Panc1 (cell line): ENCODE measurements at regions not wholly inside any gene's neighbourhood (a gene's known extent, or its start where the extent isn't known, plus 50 kb on each side); places are given as distances from the start of the nearest gene placed in this dataset.

Experiments
- ATAC-seq: fragments of 200-7000 bp; cut with Tn5 transposase; 2 replicates; pipeline ENCODE4 v1.9.1; 2020; ENCODE audit warnings: mild to moderate bottlenecking, moderate library complexity
- BruUV-seq: library from RNA; stranded (reverse); fragments of 400-500 nt; replicated peaks from 2 replicates; lab custom pipeline; 2021; lab: Mats Ljungman, UMichigan
- CTCF ChIA-PET: fragments of 300-600 bp; sonication (Branson Sonifier 250); formaldehyde crosslinking; loops from one replicate; lab custom pipeline; 2022; ENCODE audit warnings: antibody characterized with exemption; lab: Charles Lee
- POLR2A ChIA-PET: fragments of 300-600 bp; sonication (Branson Sonifier 250); formaldehyde crosslinking; loops from one replicate; lab custom pipeline; 2022; ENCODE audit warnings: antibody characterized with exemption; lab: Charles Lee
- DNase-seq: peaks from one replicate; pipeline ENCODE4 v3.0.0-alpha.2; 2010; ENCODE audit warnings: low read depth, low spot score
- H3K27ac ChIP-seq: 2 replicates; pipeline ENCODE4 v1.5.1; 2011; ENCODE audit warnings: mild to moderate bottlenecking, low read length, inconsistent platforms
- H3K27me3 ChIP-seq: fragments of 200-500 bp; sonication (Bioruptor generic); 2 replicates; pipeline ENCODE4 v1.6.0; 2014; ENCODE audit warnings: low read length, inconsistent platforms; ENCODE audit not compliant: control insufficient read depth, insufficient read depth
- H3K36me3 ChIP-seq: fragments of 200-500 bp; sonication (Bioruptor generic); 2 replicates; pipeline ENCODE4 v1.5.1; 2014; ENCODE audit warnings: inconsistent platforms, mild to moderate bottlenecking, low read length, moderate library complexity; ENCODE audit not compliant: control insufficient read depth, insufficient read depth
- H3K4me1 ChIP-seq: 2 replicates; pipeline ENCODE4 v1.5.1; 2011; ENCODE audit warnings: inconsistent platforms, mild to moderate bottlenecking, low read length, moderate library complexity; ENCODE audit not compliant: control insufficient read depth, insufficient read depth
- H3K4me3 ChIP-seq, 2 experiments: 2 replicates each; pipeline ENCODE4 v1.5.1; 2011 to 2012; ENCODE audit warnings: low read depth in 2 of 2, low read length in 2 of 2, mild to moderate bottlenecking in 2 of 2, inconsistent platforms in 1 of 2, moderate library complexity in 1 of 2
- H3K9me3 ChIP-seq: fragments of 200-500 bp; sonication (Bioruptor generic); 2 replicates; pipeline ENCODE4 v1.5.1; 2014; ENCODE audit warnings: low read depth, mild to moderate bottlenecking, inconsistent platforms, low read length, moderate library complexity; ENCODE audit not compliant: control insufficient read depth, insufficient read depth
- POLR2AphosphoS5 ChIP-seq: IDR thresholded peaks from 2 replicates; pipeline ENCODE4 v1.6.1; 2012; ENCODE audit warnings: mild to moderate bottlenecking, low read depth, low read length, moderate library complexity
- SIN3A ChIP-seq: IDR thresholded peaks from 2 replicates; pipeline ENCODE4 v1.6.1; 2012; ENCODE audit warnings: low read depth, mild to moderate bottlenecking, low read length, moderate library complexity, borderline replicate concordance; ENCODE audit not compliant: insufficient read depth
- TCF7L2 ChIP-seq: IDR thresholded peaks from 2 replicates; pipeline ENCODE4 v1.6.1; 2011; ENCODE audit warnings: mild to moderate bottlenecking, low read depth, low read length, inconsistent platforms
- in situ Hi-C: cut with HindIII; loops from 2 replicates; pipeline ENCODE4 v1.10.0; 2016; ENCODE audit warnings: low sequenced_read_pairs, low pct_unique_long_range_greater_than_20kb
- intact Hi-C: fragments of 100-400 bp; cut with micrococcal nuclease; formaldehyde crosslinking; loops from one replicate; pipeline ENCODE4 v1.10.0; 2022; ENCODE audit not compliant: unreplicated experiment
- TF ChIP-seq, protein P1 (sequence below): fragments of 450-650 bp; IDR thresholded peaks from 2 replicates; pipeline ENCODE4 v1.5.1; 2017; ENCODE audit warnings: mild to moderate bottlenecking
- TF ChIP-seq, protein P2 (sequence below), 2 experiments: IDR thresholded peaks; 2 replicates each; pipeline ENCODE4 v1.6.1; 2011 to 2012; ENCODE audit warnings: low read depth in 2 of 2, control low read depth in 1 of 2, low read length in 1 of 2, mild to moderate bottlenecking in 1 of 2, moderate library complexity in 1 of 2; ENCODE audit not compliant: insufficient read depth in 1 of 2

DNA sequence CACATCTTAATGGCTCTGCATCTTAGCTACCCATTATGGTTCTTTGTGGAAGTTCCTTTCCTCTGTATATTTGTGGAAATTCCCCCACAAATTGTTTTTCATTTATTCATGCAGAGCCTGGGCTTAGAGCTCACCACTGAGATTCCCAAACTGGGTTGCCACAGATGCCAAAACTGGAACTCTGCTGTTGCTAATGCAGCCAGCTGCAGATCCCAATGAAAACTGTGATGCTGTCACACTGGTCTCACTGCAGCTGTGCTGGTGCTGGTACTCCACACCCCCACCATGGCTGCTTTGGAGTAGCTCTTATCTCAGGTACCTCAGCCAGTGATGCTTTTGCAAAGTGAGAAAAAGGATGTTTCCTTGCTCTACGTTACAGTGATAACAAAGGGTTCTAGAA is 87.7 kb downstream of the DCK start:
- ChIA-PET POLR2A (no interaction called here), CTCF (no interaction called here)
- Histone ChIP-seq H3K9me3 (no peaks in the 10 kb centered on the region), H3K36me3 (no peaks in the 10 kb centered on the region), H3K27ac (no peak overlapping the region), H3K27me3 (no peaks in the 10 kb centered on the region), H3K4me1 (no peaks in the 10 kb centered on the region), H3K4me3 (no peak overlapping the region)
- ATAC-seq = no peak
- DNase-seq = no peak
- TF ChIP-seq POLR2AphosphoS5 (no peak), SIN3A (no peak), TCF7L2 (no peak)
- TF ChIP-seq, protein P1, sequence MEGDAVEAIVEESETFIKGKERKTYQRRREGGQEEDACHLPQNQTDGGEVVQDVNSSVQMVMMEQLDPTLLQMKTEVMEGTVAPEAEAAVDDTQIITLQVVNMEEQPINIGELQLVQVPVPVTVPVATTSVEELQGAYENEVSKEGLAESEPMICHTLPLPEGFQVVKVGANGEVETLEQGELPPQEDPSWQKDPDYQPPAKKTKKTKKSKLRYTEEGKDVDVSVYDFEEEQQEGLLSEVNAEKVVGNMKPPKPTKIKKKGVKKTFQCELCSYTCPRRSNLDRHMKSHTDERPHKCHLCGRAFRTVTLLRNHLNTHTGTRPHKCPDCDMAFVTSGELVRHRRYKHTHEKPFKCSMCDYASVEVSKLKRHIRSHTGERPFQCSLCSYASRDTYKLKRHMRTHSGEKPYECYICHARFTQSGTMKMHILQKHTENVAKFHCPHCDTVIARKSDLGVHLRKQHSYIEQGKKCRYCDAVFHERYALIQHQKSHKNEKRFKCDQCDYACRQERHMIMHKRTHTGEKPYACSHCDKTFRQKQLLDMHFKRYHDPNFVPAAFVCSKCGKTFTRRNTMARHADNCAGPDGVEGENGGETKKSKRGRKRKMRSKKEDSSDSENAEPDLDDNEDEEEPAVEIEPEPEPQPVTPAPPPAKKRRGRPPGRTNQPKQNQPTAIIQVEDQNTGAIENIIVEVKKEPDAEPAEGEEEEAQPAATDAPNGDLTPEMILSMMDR = no peak
- TF ChIP-seq, protein P2, sequence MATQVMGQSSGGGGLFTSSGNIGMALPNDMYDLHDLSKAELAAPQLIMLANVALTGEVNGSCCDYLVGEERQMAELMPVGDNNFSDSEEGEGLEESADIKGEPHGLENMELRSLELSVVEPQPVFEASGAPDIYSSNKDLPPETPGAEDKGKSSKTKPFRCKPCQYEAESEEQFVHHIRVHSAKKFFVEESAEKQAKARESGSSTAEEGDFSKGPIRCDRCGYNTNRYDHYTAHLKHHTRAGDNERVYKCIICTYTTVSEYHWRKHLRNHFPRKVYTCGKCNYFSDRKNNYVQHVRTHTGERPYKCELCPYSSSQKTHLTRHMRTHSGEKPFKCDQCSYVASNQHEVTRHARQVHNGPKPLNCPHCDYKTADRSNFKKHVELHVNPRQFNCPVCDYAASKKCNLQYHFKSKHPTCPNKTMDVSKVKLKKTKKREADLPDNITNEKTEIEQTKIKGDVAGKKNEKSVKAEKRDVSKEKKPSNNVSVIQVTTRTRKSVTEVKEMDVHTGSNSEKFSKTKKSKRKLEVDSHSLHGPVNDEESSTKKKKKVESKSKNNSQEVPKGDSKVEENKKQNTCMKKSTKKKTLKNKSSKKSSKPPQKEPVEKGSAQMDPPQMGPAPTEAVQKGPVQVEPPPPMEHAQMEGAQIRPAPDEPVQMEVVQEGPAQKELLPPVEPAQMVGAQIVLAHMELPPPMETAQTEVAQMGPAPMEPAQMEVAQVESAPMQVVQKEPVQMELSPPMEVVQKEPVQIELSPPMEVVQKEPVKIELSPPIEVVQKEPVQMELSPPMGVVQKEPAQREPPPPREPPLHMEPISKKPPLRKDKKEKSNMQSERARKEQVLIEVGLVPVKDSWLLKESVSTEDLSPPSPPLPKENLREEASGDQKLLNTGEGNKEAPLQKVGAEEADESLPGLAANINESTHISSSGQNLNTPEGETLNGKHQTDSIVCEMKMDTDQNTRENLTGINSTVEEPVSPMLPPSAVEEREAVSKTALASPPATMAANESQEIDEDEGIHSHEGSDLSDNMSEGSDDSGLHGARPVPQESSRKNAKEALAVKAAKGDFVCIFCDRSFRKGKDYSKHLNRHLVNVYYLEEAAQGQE (IDR thresholded peaks at IDR 0.05; ENCODE audit: insufficient read depth in 1 of 2, low read depth in 2 of 2, low read length in 1 of 2) = no peak
- no TSS peak for BruUV-seq
- in situ Hi-C loops = no loop called here
- intact Hi-C loops = no loop called here

DNA sequence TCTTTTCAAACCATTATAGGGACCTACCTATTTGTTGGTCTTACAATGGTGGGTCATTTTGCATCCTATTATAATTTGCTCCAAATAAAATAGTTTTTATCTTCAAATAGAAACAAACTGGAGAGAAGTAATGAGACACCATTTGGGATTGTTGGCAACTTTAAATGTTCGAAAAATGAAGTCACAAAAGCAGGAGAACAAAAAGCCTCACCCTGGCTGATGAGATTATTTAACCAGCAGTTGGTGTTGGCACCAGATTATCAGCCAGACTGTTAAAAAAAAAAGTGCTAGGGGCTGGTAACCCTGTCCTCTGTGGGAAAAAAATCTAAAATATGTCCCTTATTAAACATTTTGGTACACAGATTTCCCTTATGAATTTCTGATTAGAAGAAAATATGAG is 100.3 kb downstream of the DCK start:
- Histone ChIP-seq H3K4me3 (no peak overlapping the region), H3K36me3 (no peaks in the 10 kb centered on the region), H3K9me3 (no peaks in the 10 kb centered on the region), H3K4me1 (no peaks in the 10 kb centered on the region), H3K27ac (no peak overlapping the region), H3K27me3 (no peaks in the 10 kb centered on the region)
- CTCF ChIA-PET = no interaction called here
- POLR2A ChIA-PET = no interaction called here
- BruUV-seq = no TSS peak
- intact Hi-C loops (no loop called here), in situ Hi-C loops (no loop called here)
- ATAC-seq = no peak
- DNase-seq = no peak
- TF ChIP-seq, protein P2 (IDR thresholded peaks at IDR 0.05; ENCODE audit: insufficient read depth in 1 of 2, low read depth in 2 of 2, low read length in 1 of 2) = no peak
- TF ChIP-seq SIN3A (no peak), TCF7L2 (no peak), POLR2AphosphoS5 (no peak)
- TF ChIP-seq, protein P1 = no peak
